Naive thymus-derived CD8-positive, alpha-beta T cell (primary cell): ENCODE measurements at regions not wholly inside any gene's neighbourhood (a gene's known extent, or its start where the extent isn't known, plus 50 kb on each side); places are given as distances from the start of the nearest gene placed in this dataset.

Experiments used
- ATAC-seq, 2 donors: fragments of 150-1000 bp; cut with Tn5 transposase in 1 of 2; sonication (Bioruptor Pico), chemical (Tn5 transposase) in 1 of 2; 1 replicate in 1 of 2; 2 replicates in 1 of 2; pipeline ENCODE4 v1.10.0; 2021; ENCODE audit warnings: mild to moderate bottlenecking in 2 of 2, moderate library complexity in 2 of 2
- POLR2A ChIA-PET: fragments of 350-600 bp; sonication (Branson Sonifier 250); formaldehyde crosslinking; loops from one replicate; lab custom pipeline; 2021; ENCODE audit warnings: antibody characterized with exemption; lab: Charles Lee
- DNase-seq, 10 donors: peaks; one replicate each; pipeline versions ENCODE4 v3.0.0 to v3.0.0-alpha.2; 2020 to 2022
- H3K27ac Mint-ChIP-seq, 10 donors: one replicate each; pipeline ENCODE4 v1.8.0; 2020 to 2022; ENCODE audit warnings: mild to moderate bottlenecking in 10 of 10, mixed read lengths in 10 of 10, moderate library complexity in 4 of 10, inconsistent platforms in 1 of 10
- H3K27me3 Mint-ChIP-seq, 5 donors: one replicate each; pipeline ENCODE4 v1.8.0; 2021 to 2022; ENCODE audit warnings: mixed read lengths in 5 of 5
- H3K36me3 Mint-ChIP-seq, 3 donors: one replicate each; pipeline ENCODE4 v1.8.0; 2020 to 2022; ENCODE audit warnings: mixed read lengths in 3 of 3, mild to moderate bottlenecking in 2 of 3, inconsistent platforms in 1 of 3
- H3K4me1 Mint-ChIP-seq, 4 donors: one replicate each; pipeline ENCODE4 v1.8.0; 2021 to 2022; ENCODE audit warnings: mixed read lengths in 4 of 4
- H3K4me3 Mint-ChIP-seq, 10 donors: one replicate each; pipeline ENCODE4 v1.8.0; 2020 to 2022; ENCODE audit warnings: mild to moderate bottlenecking in 10 of 10, mixed read lengths in 10 of 10, moderate library complexity in 6 of 10, inconsistent platforms in 1 of 10
- H3K9me3 Mint-ChIP-seq, 9 donors: one replicate each; pipeline ENCODE4 v1.8.0; 2020 to 2022; ENCODE audit warnings: mixed read lengths in 9 of 9, mild to moderate bottlenecking in 3 of 9, inconsistent platforms in 1 of 9, moderate library complexity in 1 of 9

GRCh38 chr1:80072563-80072962, 1066.0 kb upstream of the ADGRL4 start:
- Mint-ChIP-seq H3K4me1 (no peaks in the 10 kb centered on the region), H3K4me3 (no peak overlapping the region)

GRCh38 chr1:80066060-80066459, 1059.5 kb upstream of the ADGRL4 start:
- peaks cover 0 to 11% (median 2%) of the 10 kb centered on the region in 9 donors for H3K9me3 Mint-ChIP-seq
- H3K4me3 Mint-ChIP-seq, result no peak overlapping the region
- DNase-seq (no peak), ATAC-seq (no peak)
- POLR2A ChIA-PET, result no interaction called here
- no peaks in the 10 kb centered on the region for H3K4me1 Mint-ChIP-seq
- no peaks in the 10 kb centered on the region for H3K27me3 Mint-ChIP-seq
- H3K36me3 Mint-ChIP-seq, result no peaks in the 10 kb centered on the region
- H3K27ac Mint-ChIP-seq, result no peak overlapping the region

More at GRCh38 chr1:80072563-80072962, 1066.0 kb upstream of the ADGRL4 start:
- ATAC-seq (no peak), DNase-seq (no peak)
- Mint-ChIP-seq H3K9me3 (peaks cover 0 to 16% (median 5%) of the 10 kb centered on the region in 9 donors), H3K36me3 (no peaks in the 10 kb centered on the region), H3K27me3 (no peaks in the 10 kb centered on the region), H3K27ac (no peak overlapping the region)
- POLR2A ChIA-PET, result no interaction called here

- no peaks in the 10 kb centered on the region for H3K4me1 Mint-ChIP-seq
- H3K4me3 Mint-ChIP-seq, result no peak overlapping the region
- no peaks in the 10 kb centered on the region for H3K27me3 Mint-ChIP-seq
- DNase-seq, result no peak
- no peak for ATAC-seq
- peaks cover 0 to 11% (median 4%) of the 10 kb centered on the region in 9 donors for H3K9me3 Mint-ChIP-seq
- no peak overlapping the region for H3K27ac Mint-ChIP-seq
- POLR2A ChIA-PET, result no interaction called here
- no peaks in the 10 kb centered on the region for H3K36me3 Mint-ChIP-seq
Observed at GRCh38 chr1:80064524-80064923, 1058.0 kb upstream of the ADGRL4 start.

GRCh38 chr1:80059940-80060339, 1053.4 kb upstream of the ADGRL4 start:
- H3K27ac Mint-ChIP-seq, result no peak overlapping the region
- POLR2A ChIA-PET, result no interaction called here
- H3K9me3 Mint-ChIP-seq, result peaks cover 0 to 10% (median 0%) of the 10 kb centered on the region in 9 donors
- DNase-seq, result no peak
- no peaks in the 10 kb centered on the region for H3K27me3 Mint-ChIP-seq
- no peaks in the 10 kb centered on the region for H3K36me3 Mint-ChIP-seq
- no peaks in the 10 kb centered on the region for H3K4me1 Mint-ChIP-seq
- no peak for ATAC-seq
- no peak overlapping the region for H3K4me3 Mint-ChIP-seq

GRCh38 chr1:80056179-80056578, 1049.6 kb upstream of the ADGRL4 start:
- POLR2A ChIA-PET, result no interaction called here

GRCh38 chr1:80054129-80054528, 1047.6 kb upstream of the ADGRL4 start:
- Mint-ChIP-seq H3K27me3 (no peaks in the 10 kb centered on the region), H3K36me3 (no peaks in the 10 kb centered on the region), H3K4me1 (no peaks in the 10 kb centered on the region), H3K4me3 (no peak overlapping the region), H3K27ac (no peak overlapping the region), H3K9me3 (peaks cover 0 to 15% (median 10%) of the 10 kb centered on the region in 9 donors)
- POLR2A ChIA-PET, result no interaction called here
- no peak for ATAC-seq
- no peak for DNase-seq

More at GRCh38 chr1:80056179-80056578, 1049.6 kb upstream of the ADGRL4 start:
- no peak overlapping the region for H3K4me3 Mint-ChIP-seq
- H3K27me3 Mint-ChIP-seq, result no peaks in the 10 kb centered on the region
- H3K36me3 Mint-ChIP-seq, result no peaks in the 10 kb centered on the region
- H3K4me1 Mint-ChIP-seq, result no peaks in the 10 kb centered on the region
- no peak overlapping the region for H3K27ac Mint-ChIP-seq
- ATAC-seq, result no peak
- H3K9me3 Mint-ChIP-seq, result peaks cover 0 to 21% (median 9%) of the 10 kb centered on the region in 9 donors
- no peak for DNase-seq

- Mint-ChIP-seq H3K36me3 (no peaks in the 10 kb centered on the region), H3K27me3 (no peaks in the 10 kb centered on the region), H3K27ac (no peak overlapping the region), H3K9me3 (peaks cover 0 to 15% (median 10%) of the 10 kb centered on the region in 9 donors), H3K4me1 (no peaks in the 10 kb centered on the region), H3K4me3 (no peak overlapping the region)
- DNase-seq (no peak), ATAC-seq (no peak)
- POLR2A ChIA-PET, result no interaction called here
Observed at GRCh38 chr1:80053613-80054012, 1047.1 kb upstream of the ADGRL4 start.

- H3K27ac Mint-ChIP-seq, result no peak overlapping the region
- no peaks in the 10 kb centered on the region for H3K36me3 Mint-ChIP-seq
- peaks cover 0 to 22% (median 11%) of the 10 kb centered on the region in 9 donors for H3K9me3 Mint-ChIP-seq
- POLR2A ChIA-PET, result no interaction called here
- H3K4me1 Mint-ChIP-seq, result no peaks in the 10 kb centered on the region
- ATAC-seq (no peak), DNase-seq (no peak)
- H3K4me3 Mint-ChIP-seq, result no peak overlapping the region
- H3K27me3 Mint-ChIP-seq, result no peaks in the 10 kb centered on the region
Observed at GRCh38 chr1:80050523-80050922, 1044.0 kb upstream of the ADGRL4 start.

GRCh38 chr1:80050085-80050484, 1043.6 kb upstream of the ADGRL4 start:
- Mint-ChIP-seq H3K27me3 (no peaks in the 10 kb centered on the region), H3K4me1 (no peaks in the 10 kb centered on the region), H3K4me3 (no peak overlapping the region), H3K36me3 (no peaks in the 10 kb centered on the region), H3K27ac (no peak overlapping the region), H3K9me3 (peaks cover 0 to 22% (median 11%) of the 10 kb centered on the region in 9 donors)
- POLR2A ChIA-PET, result no interaction called here
- DNase-seq (no peak), ATAC-seq (no peak)

- ATAC-seq, result no peak
- POLR2A ChIA-PET, result no interaction called here
- peaks cover 0 to 22% (median 11%) of the 10 kb centered on the region in 9 donors for H3K9me3 Mint-ChIP-seq
- no peak for DNase-seq
- no peaks in the 10 kb centered on the region for H3K27me3 Mint-ChIP-seq
- H3K4me1 Mint-ChIP-seq, result no peaks in the 10 kb centered on the region
- H3K36me3 Mint-ChIP-seq, result no peaks in the 10 kb centered on the region
- no peak overlapping the region for H3K27ac Mint-ChIP-seq
- H3K4me3 Mint-ChIP-seq, result no peak overlapping the region
Observed at GRCh38 chr1:80048716-80049115, 1042.2 kb upstream of the ADGRL4 start.

GRCh38 chr1:80047791-80048190, 1041.3 kb upstream of the ADGRL4 start:
- H3K9me3 Mint-ChIP-seq, result peaks cover 0 to 24% (median 13%) of the 10 kb centered on the region in 9 donors
- DNase-seq (no peak), ATAC-seq (no peak)
- POLR2A ChIA-PET, result no interaction called here
- H3K27ac Mint-ChIP-seq, result no peak overlapping the region
- H3K4me1 Mint-ChIP-seq, result no peaks in the 10 kb centered on the region
- H3K36me3 Mint-ChIP-seq, result no peaks in the 10 kb centered on the region
- no peaks in the 10 kb centered on the region for H3K27me3 Mint-ChIP-seq
- H3K4me3 Mint-ChIP-seq, result no peak overlapping the region

- DNase-seq, result no peak
- no peak overlapping the region for H3K27ac Mint-ChIP-seq
- no peak for ATAC-seq
- peaks cover 1 to 37% (median 12%) of the 10 kb centered on the region in 9 donors for H3K9me3 Mint-ChIP-seq
- no peak overlapping the region for H3K4me3 Mint-ChIP-seq
- H3K27me3 Mint-ChIP-seq, result no peaks in the 10 kb centered on the region
- H3K4me1 Mint-ChIP-seq, result no peaks in the 10 kb centered on the region
- POLR2A ChIA-PET, result no interaction called here
- H3K36me3 Mint-ChIP-seq, result no peaks in the 10 kb centered on the region
Observed at GRCh38 chr1:80044662-80045061, 1038.1 kb upstream of the ADGRL4 start.

GRCh38 chr1:80036690-80037432, 1030.3 kb upstream of the ADGRL4 start:
- Mint-ChIP-seq H3K27ac (no peak overlapping the region), H3K4me1 (no peaks in the 10 kb centered on the region), H3K9me3 (peaks cover 2 to 35% (median 18%) of the 10 kb centered on the region in 9 donors), H3K4me3 (no peak overlapping the region), H3K27me3 (no peaks in the 10 kb centered on the region), H3K36me3 (no peaks in the 10 kb centered on the region)
- ATAC-seq, result no peak
- POLR2A ChIA-PET, result no interaction called here
- no peak for DNase-seq

GRCh38 chr1:80023358-80023757, 1016.8 kb upstream of the ADGRL4 start:
- H3K4me3 Mint-ChIP-seq, result no peak overlapping the region
- no peak overlapping the region for H3K27ac Mint-ChIP-seq
- DNase-seq, result no peak
- no peaks in the 10 kb centered on the region for H3K36me3 Mint-ChIP-seq
- no peak for ATAC-seq
- POLR2A ChIA-PET, result no interaction called here
- H3K9me3 Mint-ChIP-seq, result peaks cover 0 to 20% (median 6%) of the 10 kb centered on the region in 9 donors
- no peaks in the 10 kb centered on the region for H3K4me1 Mint-ChIP-seq
- H3K27me3 Mint-ChIP-seq, result no peaks in the 10 kb centered on the region
